EH (cell line): ENCODE measurements at regions not wholly inside any gene's neighbourhood (a gene's known extent, or its start where the extent isn't known, plus 50 kb on each side); places are given as distances from the start of the nearest gene placed in this dataset.
"Not testable (repeated sequence)": the region's sequence is repeated elsewhere in the genome, so short reads cannot be mapped to it uniquely, and the experiment has no call there.

Source experiments
- DNase-seq: peaks from one replicate; pipeline ENCODE4 v3.0.0-alpha.2; 2015; ENCODE audit warnings: low read depth

DNA sequence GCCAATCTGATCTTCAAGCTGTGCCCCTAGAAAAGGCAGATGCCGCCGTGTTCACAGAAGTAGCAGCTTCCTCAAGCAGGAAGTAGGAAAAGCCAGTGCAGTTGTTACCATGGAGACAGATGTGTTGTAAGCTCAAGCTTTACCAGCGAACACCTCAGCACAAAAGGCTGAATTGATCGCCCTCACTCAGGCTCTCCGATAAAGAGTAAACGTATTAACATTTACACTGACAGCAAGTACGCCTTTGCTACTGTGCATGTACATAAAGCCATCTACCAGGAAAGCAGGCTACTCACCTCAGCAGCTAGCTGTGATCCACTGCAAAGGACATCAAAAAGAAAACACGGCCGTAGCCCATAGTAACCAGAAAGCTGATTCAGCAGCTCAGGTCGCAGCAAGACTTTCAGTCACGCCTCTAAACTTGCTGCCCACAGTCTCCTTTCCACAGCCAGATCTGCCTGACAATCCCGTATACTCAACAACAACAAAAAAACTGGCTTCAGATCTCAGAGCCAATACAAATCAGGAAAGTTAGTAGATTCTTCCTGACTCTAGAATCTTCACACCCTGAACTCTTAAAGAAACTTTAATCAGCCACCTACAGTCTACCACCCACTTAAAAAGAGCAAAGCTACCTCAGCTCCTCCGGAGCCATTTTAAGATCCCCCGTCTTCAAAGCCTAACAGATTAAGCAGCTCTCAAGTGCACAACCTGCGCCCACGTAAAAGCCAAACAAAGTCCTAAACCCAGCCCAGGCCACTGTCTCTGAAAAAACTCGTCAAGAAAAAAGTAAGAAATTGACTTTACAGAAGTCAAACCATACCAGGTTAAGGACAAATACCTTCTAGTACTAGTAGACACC is 160.0 kb downstream of the DEFB131A start:
- DNase-seq = not testable (repeated sequence)

DNA sequence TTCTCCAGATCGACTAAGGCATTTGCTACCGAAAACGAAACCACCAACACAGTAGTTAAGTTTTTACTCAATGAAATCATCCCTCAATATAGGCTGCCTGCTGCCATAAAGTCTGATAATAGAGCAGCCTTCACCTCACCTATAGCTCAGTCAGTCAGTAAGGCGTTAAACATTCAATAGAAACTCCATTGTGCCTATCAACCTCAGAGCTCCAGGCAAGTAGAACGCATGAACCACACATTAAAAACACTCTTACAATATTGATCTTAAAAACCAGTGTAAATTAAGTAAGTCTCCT is 160.6 kb downstream of the DEFB131A start:
- not testable (repeated sequence) for DNase-seq

DNA sequence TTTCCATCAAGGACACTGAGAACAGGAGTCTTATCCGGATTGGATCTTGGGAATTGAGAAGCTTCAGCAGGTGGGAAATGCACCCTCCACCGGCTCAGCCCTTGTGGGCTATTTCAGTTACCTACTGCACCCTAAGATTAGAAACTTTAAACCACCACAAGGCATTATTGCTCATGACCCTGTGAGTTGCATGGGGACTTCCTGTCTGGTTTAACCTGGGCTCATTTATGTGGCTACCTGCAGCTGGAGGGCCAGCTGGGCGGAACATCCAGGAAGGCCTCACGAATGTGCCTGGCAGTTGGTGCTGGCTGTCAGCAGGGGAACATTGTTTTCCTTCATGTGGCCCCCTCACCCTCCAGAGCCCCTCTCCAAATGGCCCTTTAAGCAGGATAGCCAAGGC is 164.1 kb downstream of the DEFB131A start:
- no peak for DNase-seq

DNA sequence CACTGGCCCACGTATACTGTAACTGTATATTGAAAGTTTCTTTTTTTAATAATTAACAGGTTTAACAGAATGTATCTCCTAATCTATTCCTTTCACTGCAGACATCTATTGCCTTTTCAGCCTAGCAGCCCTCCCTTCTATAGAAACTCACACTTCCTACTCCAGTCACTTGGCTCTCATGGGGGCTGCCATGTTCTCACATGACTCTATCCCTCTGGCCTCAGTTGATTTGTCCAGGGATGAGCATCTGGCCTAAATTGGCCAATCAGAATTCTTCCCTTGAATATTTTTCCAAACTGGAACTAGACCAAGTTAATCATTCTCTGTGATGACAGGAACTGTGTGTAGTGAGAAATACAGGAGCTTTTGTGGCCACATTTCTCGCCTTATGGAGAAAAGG is 166.1 kb downstream of the DEFB131A start:
- not testable (repeated sequence) for DNase-seq

DNA sequence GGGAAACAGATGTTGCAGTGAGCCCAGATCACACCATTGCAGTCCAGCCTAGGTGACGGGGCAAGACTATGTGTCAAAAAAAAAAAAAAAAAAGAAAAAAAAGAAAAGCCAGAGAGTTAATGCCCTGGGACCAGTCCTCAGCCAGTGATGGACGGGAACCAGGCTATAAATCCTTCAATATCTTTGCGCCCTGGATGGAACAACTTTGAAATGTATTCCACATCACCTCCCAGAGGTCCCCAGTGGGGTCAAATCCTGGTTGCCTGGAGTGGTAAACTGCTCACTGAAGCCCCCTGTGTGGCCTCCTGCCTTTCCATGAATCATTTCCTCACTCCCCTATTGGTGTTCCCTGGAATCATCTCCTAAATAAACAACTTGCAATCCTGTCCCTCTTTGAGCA is 166.9 kb downstream of the DEFB131A start:
- DNase-seq = no peak

DNA sequence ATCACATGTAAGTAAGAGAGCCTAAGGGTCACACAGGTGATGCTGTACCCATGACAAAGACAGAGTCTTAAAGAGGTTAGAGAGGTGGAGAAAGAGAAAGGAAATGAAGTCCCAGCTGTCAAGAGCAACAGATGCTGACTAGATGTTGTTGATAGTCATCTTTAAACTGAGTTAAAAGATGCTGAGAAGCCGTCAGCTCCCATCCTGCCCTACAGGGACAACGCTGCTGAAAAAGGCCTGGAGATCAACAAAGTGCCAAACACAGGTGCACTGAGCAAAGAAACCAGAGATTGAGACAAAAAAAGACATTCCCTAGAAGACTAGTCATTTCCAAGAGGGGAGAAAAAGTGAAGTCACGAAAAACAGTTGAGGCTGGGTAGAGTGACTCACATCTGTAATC is 145.0 kb upstream of the DRD5 start:
- not testable (repeated sequence) for DNase-seq

DNA sequence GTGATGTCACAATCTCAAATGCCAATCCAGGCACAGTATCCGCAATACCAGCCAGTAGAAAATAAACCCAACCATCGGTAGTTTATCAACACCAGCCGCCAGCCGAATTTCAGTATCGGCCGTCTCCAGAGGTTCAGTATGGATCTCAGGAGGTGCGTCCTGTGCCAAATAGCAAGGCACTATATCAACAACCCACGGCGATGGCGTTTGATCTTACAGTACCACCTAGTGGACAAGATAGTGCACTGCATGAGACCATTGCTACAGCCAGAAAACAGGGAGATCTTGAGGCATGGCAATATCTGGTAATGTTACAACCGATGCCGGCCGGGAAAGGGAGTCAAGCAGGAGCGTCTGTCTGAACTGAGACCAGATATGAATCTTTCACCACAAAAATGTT is 121.8 kb upstream of the DRD5 start:
- peak; percentile 3 for DNase-seq

DNA sequence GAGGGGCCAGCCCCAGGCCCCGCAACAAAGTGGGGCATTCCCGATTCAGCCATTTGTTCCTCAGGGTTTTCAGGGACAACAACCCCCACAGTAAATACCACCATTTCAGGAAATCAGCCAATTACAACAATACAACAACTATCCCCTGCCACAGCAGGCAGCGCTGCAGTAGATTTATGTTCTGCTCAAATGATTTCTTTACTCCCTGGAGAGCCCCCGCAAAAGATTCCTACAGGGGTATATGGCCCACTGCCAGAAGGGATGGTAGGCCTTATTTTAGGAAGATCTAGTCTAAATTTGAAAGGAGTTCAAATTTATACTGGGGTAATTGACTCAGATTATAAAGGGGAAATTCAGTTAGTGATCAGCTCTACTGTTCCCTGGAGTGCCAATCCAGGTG is 120.5 kb upstream of the DRD5 start:
- not testable (repeated sequence) for DNase-seq

DNA sequence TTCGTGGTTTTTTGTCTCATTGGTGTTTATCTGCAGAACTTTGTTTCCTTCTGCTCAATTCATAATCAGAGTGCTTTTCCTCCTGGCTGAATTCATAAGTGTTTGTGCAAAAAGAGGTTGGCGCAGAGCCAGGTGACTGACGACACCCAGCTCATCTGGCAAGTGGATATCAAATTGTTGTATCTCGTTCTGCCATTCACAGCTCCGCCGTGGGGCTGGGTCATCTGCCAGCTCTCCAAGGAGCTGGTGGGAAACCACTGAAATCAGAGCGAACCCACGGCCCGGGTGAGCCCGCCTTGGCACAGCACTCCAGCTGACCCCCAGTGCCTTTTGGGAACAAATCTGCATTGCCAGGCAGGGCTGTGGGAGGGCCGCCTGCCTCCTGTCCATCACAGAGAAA is 110.7 kb upstream of the DRD5 start:
- DNase-seq = not testable (repeated sequence)

DNA sequence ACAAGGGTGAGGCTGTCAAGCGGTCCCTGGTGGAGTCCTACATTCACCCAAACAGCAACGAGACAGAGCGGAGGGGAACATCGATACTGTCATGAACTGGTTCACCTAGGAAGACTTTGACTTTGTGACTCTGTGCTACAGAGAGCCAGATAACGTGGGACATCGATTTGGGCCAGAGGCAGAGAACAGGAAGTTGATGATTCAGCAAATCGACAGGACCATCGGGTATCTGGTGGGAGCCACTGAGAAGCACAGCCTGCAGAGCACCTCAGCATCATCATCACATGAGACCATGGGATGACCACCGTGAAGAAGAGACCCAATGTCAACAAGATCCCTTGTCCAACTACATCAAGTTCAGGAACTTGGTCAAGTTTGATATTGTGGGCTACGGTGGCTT is 104.1 kb upstream of the DRD5 start:
- DNase-seq = not testable (repeated sequence)

DNA sequence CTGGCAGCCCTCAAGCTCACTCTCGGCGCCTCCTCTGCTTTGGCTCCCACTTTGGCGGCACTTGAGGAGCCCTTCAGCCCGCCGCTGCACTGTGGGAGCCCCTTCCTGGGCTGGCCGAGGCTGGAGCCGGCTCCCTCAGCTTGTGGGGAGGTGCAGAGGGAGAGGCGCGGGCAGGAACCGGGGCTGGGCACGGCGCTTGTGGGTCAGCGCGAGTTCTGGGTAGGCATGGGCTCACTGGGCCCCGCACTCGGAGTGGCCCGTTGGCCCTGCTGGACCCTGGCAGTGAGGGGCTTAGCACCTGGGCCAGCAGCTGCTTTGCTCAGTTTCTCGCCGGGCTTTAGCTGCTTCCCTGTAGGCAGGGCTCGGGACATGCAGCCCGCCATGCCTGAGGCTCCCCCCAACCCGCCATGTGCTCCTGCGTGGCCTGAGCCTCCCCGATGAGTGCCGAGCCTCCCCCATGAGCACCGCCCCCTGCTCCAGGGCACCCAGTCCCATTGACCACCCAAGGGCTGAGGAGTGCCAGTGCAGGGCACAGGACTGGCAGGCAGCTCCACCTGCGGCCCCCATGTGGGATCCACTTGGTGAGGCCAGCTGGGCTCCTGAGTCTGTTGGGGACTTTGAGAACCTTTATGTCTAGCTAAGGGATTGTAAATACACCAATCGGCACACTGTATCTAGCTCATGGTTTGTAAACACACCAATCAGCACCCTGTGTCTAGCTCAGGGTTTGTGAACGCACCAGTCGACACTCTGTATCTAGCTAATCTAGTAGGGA is 101.5 kb upstream of the DRD5 start:
- DNase-seq = no peak

DNA sequence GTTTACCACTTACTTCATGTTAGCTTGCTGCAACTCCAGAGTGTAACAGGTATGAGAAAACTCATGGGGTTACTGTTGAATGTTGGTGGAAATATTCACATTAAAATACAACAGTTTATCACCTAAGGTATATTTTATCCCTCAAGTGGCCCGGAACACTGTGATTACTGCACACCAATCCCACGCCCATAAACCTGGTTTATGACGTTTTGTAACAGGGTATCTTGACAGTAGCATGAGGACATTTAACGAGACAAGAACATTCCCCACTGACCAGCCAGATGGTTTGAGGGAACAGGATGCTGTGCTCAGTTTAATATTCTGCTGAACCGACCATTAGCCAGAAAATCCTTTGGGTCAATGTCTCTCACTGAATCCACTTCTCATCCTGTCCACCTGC is 98.3 kb upstream of the DRD5 start:
- DNase-seq = not testable (repeated sequence)

DNA sequence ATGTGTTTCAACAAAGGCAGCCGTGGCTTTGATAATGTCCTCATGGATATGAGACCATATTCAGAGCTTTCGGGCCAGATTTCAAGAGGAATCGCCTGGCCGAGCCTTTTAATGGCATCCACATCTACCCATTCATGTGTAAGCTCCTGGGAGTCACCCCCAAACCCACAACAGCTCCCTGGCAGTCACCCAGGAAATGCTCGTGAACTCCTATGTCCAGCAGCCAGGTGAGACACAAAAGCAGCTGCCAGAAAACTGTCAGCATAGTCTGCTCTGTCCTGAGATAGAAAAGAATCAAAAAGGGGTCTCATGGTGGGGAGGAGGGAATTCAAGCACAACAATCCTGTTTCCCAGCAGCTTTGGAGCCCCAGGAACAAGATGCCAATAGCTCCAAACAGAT is 96.4 kb upstream of the DRD5 start:
- not testable (repeated sequence) for DNase-seq

DNA sequence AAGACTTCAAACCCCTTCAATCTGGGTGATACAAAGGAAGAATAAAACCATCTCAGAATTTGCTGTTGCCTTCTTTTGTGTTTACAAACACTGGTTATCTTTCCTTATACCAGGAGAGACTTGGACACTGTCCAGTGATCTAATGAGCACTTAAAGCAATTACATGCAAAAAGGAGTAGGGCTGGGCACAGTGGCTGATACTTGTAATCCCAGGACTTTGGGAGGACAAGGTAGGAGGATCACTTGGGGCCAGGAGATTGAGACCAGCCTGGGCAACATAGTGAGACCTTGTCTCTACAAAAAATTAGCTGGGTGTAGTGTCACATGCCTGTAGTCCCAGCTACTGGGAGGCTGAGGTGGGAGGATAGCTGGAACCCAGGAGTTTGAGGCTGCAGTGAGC is 95.7 kb upstream of the DRD5 start:
- no peak for DNase-seq

DNA sequence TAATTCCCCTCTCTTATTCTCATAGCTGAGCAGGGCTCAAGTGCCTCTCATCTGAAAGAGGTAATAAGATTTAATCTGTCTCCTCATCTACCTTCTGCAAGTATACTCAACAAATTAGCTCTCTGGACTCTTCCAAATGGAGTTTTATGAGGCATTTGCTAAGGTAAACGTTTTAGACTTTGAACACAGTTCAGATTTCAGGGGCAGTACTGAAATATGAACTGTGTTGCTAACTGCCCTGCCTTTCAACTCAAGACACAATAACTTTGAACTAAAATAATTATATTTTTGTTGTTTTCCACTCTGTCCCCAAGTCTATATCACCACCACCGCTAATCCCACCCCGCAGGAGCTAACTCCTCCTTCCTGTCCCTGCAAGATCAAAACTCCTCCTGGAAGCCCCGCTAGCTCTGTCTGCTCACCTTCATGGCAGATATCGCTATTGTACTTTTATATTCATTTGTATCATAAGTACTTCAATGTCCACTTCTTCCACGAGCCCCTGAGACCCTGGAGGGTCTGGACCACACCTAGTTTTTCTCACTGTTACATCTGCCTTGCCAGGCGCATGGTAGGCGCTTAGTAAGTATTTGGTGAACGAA is 90.7 kb upstream of the DRD5 start:
- DNase-seq = not testable (repeated sequence)

DNA sequence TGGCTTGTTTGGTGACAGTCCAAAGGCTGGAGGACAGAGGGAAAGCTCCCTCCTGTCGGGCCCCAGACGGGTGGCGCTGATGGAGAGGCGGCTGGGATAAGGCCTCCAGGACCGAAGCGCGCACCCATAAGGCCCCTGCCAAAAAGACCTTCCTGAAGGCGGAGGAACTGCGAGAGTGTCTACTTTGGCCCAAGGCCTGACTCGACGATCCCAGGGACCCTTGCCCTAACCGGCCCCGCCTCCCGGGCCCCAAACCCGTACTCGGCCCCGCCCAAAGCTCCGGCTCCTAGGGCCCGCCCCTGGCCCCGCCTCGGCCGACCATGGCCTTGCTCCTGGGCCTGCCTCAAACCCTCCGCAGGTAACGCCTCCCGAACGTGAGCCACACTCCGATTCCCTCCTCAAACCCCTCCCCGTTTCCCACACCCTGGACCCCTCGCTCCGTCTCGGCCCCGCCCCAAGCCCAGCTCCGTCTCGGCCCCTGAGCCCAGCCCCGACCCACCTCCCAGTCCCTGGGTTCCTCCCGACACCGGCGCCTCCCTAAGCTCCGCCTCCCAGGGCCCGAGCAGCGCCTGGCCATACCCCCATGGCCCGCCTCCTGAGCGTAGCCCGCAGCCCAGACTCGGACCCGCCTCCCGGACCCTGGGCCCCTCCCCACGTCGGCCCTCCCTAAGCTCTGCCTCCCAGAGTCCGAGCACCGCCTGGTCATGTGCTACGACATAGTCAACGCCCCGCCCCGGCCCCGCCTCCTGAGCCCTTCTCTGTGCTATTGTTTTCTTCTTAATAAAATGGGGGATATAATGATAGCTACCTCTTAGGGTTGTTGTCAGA is 90.0 kb upstream of the DRD5 start:
- peak; percentile 79 for DNase-seq

DNA sequence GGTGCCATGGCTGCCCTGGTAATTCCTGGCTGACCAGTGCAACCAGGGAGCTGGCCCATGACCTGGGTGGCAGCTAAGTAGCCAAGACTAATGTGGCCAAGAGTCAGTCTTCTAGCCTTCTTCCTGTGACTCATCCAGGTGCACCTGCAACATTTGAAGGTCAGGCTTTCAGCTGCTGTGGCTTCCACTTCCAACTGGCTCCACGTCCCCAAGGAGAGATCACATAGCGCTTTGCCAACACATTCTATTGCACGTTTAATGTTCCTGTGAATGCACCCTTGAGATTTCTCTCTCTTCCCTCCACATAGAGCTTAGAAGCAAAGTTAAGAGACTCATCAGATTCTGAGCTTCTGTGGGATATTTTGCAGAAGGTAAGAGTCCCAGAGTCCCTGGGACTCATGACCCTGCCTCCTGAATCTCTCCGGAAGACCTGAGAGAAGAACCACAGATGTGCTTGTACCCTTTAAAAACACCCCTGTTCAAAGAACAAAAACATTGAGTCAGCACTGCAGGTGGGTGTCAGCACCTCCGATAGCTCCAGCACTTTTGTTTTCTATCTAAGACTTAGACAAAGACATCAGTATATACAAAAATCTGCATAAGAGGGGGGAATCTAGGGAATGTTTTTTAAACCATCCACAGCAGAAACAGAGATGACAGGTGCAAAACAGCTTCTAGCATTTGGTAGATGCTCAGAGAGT is 88.5 kb upstream of the DRD5 start:
- not testable (repeated sequence) for DNase-seq

DNA sequence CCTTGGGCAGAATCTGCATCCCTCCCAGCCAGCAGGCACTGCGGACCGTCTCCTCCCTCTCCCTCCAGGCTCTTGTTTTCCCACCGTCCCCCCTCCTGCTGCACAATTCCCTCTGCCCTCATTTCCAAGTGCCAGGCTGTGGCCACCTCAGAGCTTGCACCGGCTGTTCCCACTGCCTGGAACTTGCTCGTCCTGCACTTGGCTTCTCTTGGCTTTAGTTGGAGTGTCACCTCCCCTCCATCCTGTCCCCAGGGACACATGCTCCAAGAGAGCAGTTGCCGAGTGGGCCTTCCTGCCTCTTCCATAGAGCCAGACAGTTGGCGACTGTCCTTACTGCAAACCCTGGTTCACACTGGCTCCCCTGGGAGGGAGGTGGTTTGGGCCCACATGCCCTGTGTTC is 87.0 kb upstream of the DRD5 start:
- not testable (repeated sequence) for DNase-seq

DNA sequence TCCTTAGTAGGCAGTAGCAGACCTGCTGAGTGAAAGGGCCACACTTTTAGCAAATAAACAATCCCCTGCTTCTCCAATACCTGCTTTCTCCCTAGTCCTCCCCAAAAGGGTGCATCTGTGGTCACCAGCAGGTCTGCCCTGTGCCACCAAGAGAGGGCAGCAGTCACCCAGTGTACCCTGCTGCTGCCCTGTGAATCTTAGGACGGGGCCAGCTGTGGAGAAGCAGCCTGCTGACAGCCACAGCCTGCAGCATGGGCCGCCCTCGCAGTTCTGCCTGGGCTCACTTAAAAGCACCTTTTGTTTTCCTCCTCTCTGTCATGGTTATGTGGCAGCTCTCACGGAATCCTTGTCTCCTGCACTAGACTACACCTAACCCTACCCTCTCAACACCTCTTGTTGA is 85.4 kb upstream of the DRD5 start:
- DNase-seq = peak; percentile 5

DNA sequence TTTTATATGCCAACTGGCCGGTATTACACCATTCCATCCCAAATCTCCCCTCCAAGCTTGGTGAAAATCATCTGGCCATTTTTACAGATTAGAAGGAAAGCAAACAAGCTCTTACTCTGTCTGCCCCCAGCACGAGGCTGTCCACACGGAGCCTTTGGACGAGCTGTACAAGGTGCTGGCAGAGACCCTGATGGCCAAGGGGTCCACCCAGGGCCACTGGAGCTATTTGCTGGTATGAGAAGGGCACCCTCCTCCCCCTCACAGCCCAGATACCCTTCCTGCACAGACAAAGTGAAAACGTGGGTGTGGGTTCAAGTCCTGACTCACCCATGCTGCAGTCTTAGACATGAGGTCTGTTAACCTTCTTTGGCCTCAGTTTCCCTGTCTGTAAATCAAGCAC is 84.9 kb upstream of the DRD5 start:
- not testable (repeated sequence) for DNase-seq

DNA sequence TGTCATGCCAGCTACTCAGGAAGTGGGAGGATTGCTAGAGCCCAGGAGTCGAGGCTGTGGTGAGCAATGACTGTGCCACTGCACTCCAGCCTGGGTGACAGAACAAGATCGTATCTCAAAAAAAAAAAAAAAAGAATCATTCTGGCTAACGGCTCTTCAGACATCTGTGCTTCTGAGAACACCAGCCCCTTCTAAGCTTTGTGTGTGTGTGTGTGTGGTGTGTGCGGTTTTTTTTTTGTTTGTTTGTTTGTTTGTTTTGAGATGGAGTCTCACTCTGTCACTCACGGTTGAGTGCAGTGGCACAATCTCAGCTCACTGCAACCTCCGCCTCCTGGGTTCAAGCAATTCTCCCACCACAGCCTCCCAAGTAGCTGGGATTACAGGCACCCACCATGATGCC is 79.4 kb upstream of the DRD5 start:
- DNase-seq = not testable (repeated sequence)

DNA sequence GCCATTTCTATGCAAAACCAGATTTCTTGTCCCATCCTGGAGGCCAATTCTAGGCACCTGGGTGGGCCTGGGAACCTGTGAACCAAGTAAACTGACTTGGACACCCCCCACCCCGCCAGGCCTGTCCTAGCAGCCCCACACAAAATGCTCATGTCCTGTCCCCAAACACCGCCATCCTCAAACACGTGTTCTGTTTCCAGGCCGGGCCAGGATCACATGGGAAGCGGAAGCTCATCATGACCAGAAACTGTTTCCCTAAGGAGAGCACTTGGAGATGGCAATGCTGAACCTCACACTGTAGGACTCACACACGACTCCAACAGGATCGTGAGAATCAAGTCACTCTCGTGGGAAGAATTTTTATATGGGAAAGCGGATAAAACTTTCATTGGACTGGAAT is 78.7 kb upstream of the DRD5 start:
- DNase-seq = not testable (repeated sequence)
